ENCODE measurements at regions not wholly inside any gene's neighbourhood (a gene's known extent, or its start where the extent isn't known, plus 50 kb on each side); places are given as distances from the start of the nearest gene placed in this dataset.
"Not testable (repeated sequence)": the region's sequence is repeated elsewhere in the genome, so short reads cannot be mapped to it uniquely, and the experiment has no call there.

DNA sequence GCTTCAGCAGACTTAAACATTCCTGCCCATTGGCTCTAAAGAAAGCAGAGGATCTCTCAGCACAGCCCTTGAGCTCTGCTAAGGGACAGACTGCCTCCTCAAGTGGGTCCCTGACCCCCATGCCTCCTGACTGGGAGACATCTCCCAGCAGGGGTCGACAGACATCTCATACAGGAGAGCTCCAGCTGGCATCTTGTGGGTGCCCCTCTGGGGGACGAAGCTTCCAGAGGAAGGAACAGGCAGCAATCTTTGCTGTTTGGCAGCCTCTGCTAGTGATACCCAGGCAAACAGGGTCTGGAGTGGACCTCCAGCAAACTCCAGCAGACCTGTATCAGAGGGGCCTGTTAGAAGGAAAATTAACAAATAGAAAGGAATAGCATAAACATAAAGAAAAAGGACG, 485.1 kb downstream of the ATP23 start:
- not testable (repeated sequence) for DNase-seq

DNA sequence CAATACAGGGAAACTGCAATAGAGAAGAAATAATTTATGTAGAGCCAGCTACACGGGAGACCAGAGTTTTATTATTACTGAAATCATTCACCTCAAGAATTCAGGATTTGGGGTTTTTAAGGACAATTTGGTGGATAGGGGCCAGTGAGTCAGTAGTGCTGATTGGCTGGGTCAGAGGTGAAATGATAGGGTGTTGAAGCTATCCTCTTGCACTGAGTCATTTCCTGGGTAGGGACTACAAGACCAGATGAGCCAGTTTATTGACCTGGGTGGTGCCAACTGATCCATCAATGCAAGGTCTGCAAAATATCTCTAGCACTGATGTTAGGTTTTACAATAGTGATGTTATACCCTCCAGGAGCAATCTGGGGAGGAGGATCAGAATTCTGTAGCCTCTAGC, 486.3 kb downstream of the LRIG3 start:
- DNase-seq, result no peak

DNA sequence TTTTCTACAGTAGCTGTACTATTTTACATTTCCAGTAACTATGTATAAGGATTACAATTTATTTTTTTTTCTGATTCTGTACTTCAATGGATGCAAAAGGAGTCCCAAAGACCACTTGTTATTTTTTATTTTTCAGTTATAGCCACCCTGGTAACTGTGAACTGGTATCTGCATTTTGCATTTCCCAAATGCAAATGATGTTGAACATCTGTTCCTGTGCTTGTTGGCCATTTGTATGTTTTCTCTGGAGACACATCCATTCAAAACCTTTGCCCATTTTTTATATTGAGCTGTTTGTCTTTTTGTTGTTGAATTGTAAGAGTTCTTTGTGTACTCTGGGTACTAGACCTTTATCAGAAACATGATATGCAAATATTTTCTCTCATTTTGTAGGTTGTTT, 485.6 kb downstream of the LRIG3 start:
- no peak for DNase-seq

- no peak for DNase-seq
Measured at GRCh38 chr12:58435647-58436046, 484.7 kb downstream of the LRIG3 start.

DNA sequence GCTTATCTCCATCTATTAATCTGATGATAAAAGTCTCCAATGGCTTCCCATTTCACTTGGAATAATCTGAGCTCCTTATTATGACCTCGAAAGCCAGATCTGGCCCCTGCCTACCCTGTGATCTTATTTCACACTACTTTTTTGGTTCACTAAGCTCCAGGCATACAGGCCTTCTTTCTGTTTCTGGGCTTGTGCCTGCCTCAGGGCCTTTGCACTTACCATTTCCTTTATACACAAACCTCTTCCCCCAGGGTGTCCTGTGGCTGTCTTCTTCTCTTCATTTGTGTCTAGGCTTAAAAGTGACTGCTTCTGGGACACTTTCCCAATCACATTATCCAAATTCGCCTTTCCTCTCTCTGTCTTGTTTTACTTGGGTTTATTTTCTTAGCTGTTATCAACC, 478.8 kb downstream of the LRIG3 start:
- DNase-seq, result no peak

- no peak for DNase-seq
Measured at GRCh38 chr12:58443273-58443980, 476.9 kb downstream of the LRIG3 start.

- no peak for DNase-seq
Measured at GRCh38 chr12:58443981-58444371, 476.3 kb downstream of the LRIG3 start.

DNA sequence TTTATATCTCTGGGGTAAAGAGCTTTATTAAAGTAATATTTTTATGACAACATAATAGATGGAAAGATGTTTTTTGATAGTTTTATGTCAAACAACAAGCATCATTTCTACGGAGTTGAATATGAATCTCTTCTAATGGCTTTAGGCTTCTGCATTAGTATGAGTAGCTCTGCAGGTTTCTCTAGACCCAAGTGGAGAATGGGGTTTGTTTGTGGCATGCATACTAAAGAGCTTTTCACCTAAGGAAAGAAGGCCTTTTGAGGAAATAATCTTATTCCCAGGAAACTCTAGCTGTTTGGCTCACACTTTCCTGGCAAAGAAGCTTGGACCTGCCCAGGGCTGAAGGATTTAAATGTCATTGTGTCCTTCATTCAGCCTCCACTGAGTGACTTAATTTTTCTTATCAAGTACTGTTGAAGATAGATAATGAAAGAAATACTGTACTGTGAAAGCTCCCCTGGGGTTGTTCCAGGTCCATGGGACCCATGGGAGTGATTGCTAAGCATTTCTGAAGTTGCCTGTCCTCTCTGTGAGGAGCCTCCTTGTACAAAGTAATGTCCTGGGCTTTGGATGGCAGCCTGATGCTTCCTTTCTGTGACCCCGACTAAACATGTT, 469.3 kb downstream of the LRIG3 start:
- DNase-seq, result no peak

- no peak for DNase-seq
Measured at GRCh38 chr12:58452546-58452945, 467.8 kb downstream of the LRIG3 start.

DNA sequence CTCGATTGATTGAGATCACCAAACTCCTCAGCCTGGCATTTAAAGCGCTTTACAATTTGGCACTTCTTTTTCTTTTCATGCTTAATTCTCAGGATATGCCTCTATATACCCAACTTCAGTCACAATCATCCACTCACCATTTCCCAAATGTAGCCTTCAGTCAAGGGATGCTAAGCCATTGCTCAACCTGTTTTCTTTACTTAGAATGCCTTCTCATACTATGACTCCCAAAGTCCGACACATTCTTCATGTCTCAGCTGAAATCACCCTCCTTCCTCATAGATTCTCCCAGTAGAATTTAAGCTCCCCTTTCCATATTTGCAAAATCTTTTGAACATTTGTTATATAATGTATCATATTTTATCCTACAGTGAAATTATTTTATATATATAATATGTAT, 467.0 kb downstream of the LRIG3 start:
- no peak for DNase-seq

DNA sequence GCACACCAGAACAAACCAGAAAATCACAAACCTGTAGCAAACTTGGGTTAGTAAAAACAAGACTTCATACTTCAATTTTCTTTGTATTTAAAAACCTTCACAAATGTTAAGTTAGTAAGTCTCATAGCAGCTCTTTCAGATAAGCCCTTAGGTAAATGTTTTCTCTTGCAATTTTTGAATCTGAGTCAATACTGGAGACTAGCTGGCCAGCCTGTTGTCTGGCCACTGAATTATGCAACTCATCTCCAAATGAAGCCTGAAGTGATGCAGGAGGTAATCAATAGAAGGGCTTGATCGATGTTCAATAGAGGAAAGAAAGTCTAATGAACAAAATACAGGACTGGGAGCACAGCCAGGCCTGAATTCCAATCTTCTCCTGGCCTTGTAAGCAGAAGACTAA, 465.2 kb downstream of the LRIG3 start:
- no peak for DNase-seq

GRCh38 chr12:58458102-58458501, 462.2 kb downstream of the LRIG3 start:
- DNase-seq, result no peak

DNA sequence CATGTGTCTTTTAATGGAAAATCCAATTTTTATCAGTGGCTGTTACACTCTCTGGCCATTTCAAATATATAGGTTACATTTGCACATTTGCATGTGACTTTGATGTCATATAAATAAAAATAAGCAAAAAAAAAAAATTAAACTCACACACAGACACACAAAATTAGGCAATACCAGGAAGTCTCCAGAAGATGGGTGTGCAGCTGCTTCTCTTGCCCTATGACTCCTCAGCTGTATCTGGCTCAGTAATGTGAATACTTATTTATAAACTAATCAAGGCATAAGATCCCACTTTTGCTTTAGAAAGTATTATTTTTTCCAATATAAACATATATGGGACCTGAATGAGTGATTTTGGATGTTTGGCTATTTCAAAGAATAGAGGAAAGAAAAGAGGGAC, 461.1 kb downstream of the LRIG3 start:
- DNase-seq, result no peak

- no peak for DNase-seq
Measured at GRCh38 chr12:58463051-58463450, 457.3 kb downstream of the LRIG3 start.

- no peak for DNase-seq
Measured at GRCh38 chr12:58465418-58465817, 454.9 kb downstream of the LRIG3 start.

- DNase-seq, result no peak
Measured at GRCh38 chr12:58470266-58471010, 449.9 kb downstream of the LRIG3 start.

DNA sequence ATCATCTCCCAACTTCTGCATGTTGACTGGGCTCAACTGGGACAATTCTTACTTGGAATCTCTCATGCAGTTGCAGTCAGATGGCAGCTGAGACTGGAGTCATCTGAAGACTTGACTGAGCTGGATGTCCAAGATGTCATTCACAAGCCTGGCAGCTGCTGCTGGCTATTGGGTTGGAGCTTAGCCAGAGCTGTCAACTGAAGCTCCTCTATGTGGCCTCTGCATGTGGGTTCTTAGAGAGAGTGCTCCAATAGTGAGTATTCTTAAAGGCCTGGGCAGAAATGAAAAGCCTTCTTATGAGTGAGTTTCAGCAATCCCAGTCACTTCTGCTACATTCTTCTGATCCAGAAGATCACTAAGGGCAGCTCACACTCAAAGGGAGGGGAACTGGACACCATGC, 440.9 kb downstream of the LRIG3 start:
- no peak for DNase-seq

- DNase-seq, result no peak
Measured at GRCh38 chr12:58481811-58482210, 438.5 kb downstream of the LRIG3 start.

GRCh38 chr12:58487255-58487654, 433.0 kb downstream of the LRIG3 start:
- no peak for DNase-seq

- DNase-seq, result no peak
Measured at GRCh38 chr12:58487678-58488161, 432.6 kb downstream of the LRIG3 start.

DNA sequence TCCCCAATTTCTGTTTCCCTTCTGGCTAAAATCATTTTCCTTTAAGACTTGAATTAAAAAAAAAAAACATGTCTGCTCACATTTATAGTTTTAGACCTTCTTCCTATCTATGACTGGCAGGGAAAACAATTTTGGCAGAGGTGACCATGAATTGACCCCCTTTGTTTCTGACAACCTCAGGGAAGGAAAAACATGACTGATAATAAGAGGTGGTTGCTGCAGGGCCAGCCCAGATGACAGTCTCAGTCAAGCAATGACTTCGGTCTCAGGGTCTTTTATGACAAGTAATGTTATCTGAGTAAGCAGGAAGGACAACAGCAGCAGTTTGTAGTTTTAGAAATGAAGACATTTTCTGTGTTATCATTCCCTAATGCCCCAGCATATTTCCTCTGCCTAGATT, 430.9 kb downstream of the LRIG3 start:
- no peak for DNase-seq

- no peak for DNase-seq
Measured at GRCh38 chr12:58491306-58491705, 429.0 kb downstream of the LRIG3 start.

DNA sequence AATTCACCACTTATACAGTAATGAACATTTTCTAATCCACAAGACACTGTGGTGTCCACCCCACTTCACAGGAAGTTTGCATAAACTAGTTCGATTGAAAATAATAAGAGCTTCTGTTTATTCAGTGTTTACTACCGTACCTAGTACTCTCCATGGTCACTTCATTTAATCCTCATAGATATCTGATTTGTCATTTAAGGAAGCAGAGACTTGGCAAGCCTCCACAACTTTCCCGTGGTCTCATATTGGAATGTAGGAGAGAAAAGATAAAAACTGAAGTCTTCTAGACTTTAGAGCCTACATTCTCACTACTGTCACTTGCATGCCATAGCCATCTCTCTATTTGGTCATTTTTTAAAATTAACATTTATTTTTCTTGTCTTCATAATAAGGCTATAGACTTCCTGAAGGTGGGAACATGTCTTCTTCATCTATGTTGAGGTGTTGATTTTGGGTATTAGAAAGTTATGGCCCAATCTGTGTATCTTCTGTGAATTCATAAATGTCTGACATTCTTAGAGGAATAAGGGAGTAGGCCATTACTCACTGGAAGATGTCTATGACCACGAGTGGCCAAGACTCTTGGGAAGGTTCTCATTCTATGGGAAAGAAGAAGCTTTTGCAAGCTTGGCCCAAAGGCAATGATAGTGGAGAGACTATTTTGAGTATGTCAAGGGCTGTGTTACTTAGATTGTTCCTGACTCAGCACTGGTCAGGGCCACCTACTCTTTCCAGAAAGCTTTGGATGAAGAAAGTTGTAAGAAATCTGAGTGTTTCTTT, 423.7 kb downstream of the LRIG3 start:
- DNase-seq, result no peak
